Hematopoietic multipotent progenitor cell treated with erythropoietin and hydrocortisone succinate and interleukin-3 and kit ligand, for 17 days (in vitro differentiated cells): ENCODE measurements at regions not wholly inside any gene's neighbourhood (a gene's known extent, or its start where the extent isn't known, plus 50 kb on each side); places are given as distances from the start of the nearest gene placed in this dataset.
"Not testable (repeated sequence)": the region's sequence is repeated elsewhere in the genome, so short reads cannot be mapped to it uniquely, and the experiment has no call there.

Experiments
- DNase-seq: peaks from one replicate; pipeline ENCODE4 v3.0.0-alpha.2; 2015; ENCODE audit warnings: low spot score

GRCh38 chr2:13694673-13695072 lies 937.8 kb upstream of the LRATD1 start:
- DNase-seq: no peak

DNA sequence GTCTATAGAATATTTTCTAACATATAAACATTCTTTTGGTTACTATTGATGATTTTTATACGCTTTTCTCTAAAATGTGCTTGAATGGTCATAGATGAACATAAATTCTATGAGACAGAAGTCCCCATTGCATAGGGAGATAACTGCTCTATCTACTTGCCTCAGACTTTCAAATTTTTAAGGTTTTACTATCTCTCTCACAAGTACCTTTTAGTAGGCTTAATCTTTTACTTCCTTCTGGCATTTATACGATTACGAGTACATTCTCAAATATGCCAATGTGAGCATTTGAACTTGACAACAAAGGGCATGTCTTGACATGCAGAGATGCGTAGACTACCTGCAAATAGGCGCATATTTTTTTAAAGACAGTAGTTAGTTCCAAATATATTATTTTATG lies 935.9 kb upstream of the LRATD1 start:
- no peak for DNase-seq

DNA sequence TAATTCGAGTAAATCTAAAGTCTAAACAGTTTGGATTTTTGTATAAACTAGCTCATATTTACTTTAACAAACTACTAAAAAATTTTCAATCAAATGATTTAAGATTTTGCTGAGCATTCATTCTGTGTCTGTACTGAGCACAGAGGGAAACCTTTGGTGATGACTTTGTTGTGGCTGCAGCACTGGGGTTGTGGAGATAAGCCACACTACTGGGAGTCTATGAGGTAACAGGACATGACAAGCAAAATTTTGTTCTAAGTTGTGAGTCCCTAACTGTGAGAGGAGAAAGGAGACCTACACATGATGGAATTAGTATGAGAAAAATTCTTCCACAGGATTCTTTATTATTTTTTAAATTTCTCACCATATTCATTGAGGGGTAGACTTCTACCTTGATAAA lies 933.7 kb upstream of the LRATD1 start:
- no peak for DNase-seq

DNA sequence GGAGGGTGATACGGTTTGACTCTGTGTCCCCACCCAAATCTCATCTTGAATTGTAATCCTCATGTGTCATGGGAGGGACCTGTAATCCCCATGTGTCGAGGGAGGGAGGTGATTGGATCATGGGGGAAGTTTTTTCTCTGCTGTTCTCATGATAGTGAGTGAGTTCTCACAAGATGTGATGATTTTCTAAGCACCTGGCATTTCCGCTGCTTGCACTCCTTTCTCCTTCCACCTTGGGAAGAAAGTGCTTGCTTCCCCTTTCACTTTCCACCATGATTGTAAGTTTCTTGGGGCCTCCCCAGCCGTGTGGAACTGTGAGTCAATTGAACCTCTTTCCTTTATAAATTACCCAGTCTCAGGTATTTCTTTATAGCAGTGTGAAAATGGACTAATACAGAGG lies 932.6 kb upstream of the LRATD1 start:
- not testable (repeated sequence) for DNase-seq

DNA sequence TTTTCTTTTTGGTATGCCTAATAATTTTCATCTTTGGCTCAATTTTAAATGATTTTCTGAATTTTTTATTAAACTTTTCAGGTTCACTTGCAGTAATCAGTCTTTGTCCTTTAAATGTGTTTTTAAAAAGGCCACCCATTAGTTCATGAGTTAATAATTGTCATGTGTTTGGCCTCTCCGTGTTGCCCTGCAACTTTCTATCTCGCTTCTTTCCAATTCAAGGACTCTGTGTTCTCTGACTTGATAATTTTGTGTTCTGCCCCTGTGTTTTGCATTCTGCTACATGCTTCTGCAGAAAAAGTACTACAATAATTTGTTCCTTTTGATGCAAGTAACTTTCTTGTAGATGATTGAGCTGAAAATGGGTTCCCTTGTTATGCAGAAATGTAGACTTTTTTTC lies 921.4 kb upstream of the LRATD1 start:
- no peak for DNase-seq

- DNase-seq: no peak
These were observed 918.1 kb upstream of the LRATD1 start for GRCh38 chr2:13714466-13714865.

GRCh38 chr2:13725945-13726344 lies 906.6 kb upstream of the LRATD1 start:
- DNase-seq: no peak

DNA sequence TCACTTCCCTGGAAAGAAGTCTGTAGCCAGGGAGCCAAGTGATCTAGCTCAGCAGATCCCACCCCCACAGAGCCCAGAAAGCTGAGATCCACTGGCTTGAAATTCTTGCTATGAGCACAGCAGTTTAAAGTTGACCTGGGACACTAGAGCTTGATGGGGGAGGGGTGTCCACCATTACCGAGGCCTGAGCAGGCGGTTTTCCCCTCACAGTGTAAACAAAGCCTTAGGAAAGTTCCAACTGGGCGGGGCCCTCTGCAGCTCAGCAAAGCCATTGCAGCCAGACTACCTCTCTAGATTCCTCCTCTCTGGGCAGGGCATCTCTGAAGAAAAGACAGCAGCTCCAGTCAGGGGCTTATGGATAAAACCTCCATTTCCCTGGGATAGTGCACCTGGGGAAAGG lies 887.2 kb upstream of the LRATD1 start:
- no peak for DNase-seq

GRCh38 chr2:13751955-13752354 lies 880.6 kb upstream of the LRATD1 start:
- DNase-seq: no peak

- no peak for DNase-seq
These were observed 874.1 kb upstream of the LRATD1 start for GRCh38 chr2:13758412-13758811.

DNA sequence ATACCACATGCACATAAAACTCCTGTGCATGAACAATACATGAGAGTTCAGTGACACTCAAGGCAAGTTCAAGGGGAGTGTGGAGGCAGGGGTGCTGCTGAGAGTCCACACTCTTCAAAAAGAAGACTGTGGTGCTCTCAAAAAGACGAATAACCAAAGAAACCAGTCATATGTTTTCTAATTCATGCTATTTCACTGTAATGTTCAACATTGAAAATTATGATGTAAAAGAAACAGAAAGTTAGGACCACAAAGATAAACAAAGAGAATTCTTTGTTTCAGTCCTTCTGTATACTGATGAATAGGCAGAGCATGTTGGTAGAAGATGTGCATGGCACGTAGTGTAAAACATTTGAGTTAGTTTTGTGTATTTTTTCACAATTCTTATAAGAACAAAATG lies 864.2 kb upstream of the LRATD1 start:
- DNase-seq: no peak

- no peak for DNase-seq
These were observed 862.2 kb upstream of the LRATD1 start for GRCh38 chr2:13770279-13770678.

- DNase-seq: no peak
These were observed 852.5 kb upstream of the LRATD1 start for GRCh38 chr2:13779996-13780395.

DNA sequence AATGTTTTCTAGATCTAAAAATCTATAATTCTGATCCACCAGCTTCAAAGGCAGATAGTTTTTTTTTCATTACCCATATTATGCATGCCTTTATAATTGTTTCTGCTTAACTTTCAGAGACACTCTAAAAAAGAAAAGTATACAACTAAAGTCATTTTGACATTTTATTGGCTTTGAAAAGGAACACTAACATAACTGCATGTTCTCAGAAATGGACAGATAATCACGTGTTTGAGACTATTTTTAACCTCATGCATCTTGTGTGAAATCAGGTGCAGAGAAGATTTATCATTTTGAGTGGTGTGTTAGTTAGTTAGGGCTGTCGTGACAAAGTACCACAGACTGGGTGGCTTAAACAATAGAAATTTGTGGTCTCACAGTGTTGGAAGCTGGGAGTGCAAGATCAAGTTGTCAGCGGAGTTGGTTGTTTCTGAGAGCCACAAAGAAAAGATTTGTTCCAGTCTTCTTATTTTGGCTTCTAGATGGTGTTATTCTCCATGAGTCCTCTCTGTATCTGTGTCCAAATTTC lies 841.4 kb upstream of the LRATD1 start:
- no peak for DNase-seq

DNA sequence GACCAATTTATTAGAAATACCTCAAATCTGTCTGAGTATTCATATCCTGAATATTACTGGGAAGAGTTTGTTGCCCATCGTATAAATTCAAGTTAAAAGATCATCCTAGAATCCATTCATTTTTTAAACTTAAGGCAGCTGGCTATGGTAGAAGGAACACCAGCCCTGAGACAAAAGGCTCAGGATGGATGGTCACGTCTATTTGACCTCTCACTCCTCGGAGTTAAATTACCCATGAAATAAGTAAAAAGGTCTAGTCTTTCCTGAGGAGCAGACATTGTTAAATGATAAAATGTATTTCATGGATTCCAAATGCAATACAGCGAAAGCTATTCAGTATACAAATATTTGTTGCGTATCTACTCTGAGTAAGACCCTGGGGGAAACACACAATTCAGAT lies 826.0 kb upstream of the LRATD1 start:
- DNase-seq: no peak

GRCh38 chr2:13813236-13813635 lies 819.3 kb upstream of the LRATD1 start:
- no peak for DNase-seq

GRCh38 chr2:13818002-13818401 lies 814.5 kb upstream of the LRATD1 start:
- no peak for DNase-seq

DNA sequence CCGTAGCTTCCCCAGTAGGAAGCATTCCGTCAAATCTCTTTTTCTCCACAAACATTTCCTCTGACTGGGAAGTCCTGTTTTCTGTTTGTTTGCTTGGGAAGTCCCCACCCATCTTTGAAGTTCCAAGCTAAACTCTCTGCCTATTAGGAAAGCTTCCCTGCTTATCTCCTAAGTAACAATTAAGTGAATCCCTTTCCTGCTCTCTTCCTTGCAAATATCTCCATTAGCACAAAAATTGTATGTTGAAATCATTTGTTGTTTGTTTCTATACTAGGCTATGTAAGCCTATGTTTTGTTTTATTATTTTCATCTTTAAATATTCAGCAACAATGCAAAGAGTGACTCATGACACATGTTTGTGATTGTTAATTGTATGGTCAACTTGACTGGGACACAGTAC lies 812.6 kb upstream of the LRATD1 start:
- no peak for DNase-seq

GRCh38 chr2:13821255-13821880 lies 811.1 kb upstream of the LRATD1 start:
- DNase-seq: no peak

DNA sequence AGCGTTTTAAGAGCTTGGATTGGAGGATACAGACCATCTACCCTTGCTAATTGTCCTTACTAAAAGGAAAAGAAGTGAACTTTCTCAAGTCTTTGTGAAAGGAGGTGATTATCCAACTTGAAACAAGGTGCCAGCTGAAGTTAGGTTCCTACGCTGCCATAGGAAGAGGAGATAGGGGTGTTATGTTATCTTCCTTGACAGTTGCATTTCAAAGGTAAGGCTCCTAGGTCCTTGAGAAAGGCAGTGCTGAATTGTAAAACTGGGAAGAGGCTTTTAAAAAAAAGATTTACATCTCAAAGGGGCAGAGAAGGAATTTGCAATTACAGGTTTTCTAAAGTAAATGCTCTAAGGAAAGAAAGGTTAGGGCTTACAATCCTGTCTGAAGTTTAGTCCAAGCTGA lies 810.2 kb upstream of the LRATD1 start:
- DNase-seq: no peak

DNA sequence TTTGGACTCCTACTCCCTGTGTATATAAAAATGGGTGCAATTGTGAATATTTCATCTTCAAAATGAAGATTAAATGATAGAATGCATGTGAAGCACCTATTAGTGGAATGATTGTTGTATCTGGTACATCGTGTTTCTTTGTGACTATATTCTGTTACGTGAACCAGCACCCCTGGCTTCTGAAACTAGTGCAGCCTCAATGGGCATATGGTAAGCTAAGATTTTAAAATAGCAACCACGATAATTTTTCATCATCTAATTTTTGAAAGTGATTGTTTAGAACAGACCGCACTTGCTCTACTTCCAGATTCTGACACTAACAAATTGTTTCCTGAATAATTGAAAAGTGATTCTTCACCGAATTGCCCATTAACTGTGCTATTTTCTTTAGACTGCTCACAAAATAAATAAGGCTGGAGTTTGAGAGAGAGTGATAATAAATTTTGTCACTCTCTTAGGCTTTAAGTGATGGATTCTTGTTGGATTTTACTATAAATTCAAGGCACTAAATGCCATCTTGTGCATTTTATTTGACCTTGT lies 806.1 kb upstream of the LRATD1 start:
- no peak for DNase-seq

- DNase-seq: no peak
These were observed 773.9 kb upstream of the LRATD1 start for GRCh38 chr2:13858626-13859025.

DNA sequence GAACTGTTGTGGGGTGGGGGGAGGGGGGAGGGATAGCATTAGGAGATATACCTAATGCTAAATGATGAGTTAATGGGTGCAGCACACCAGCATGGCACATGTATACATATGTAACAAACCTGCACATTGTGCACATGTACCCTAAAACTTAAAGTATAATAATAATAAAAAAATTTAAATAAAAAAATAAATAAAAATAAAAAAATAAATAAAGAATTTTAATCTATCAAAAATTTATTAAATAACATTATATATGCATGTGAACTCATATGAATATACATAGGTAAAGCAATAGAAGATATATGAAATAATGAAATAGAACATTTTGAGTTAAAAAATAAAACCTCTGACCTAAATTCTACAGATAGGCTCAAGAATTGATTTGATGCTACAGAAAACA lies 764.2 kb upstream of the LRATD1 start:
- DNase-seq: not testable (repeated sequence)

GRCh38 chr2:13876491-13877037 lies 756.0 kb upstream of the LRATD1 start:
- no peak for DNase-seq
